Ishikawa (cell line): ENCODE measurements at regions not wholly inside any gene's neighbourhood (a gene's known extent, or its start where the extent isn't known, plus 50 kb on each side); places are given as distances from the start of the nearest gene placed in this dataset.

Source experiments
- CEBPB ChIP-seq: IDR thresholded peaks from 2 replicates; pipeline ENCODE4 v1.6.1; 2012
- CREB1 ChIP-seq: IDR thresholded peaks from 2 replicates; pipeline ENCODE4 v1.6.1; 2012; ENCODE audit warnings: low read depth
- EGR1 ChIP-seq: IDR thresholded peaks from 2 replicates; pipeline ENCODE4 v1.6.1; 2012
- EP300 ChIP-seq: IDR thresholded peaks from 2 replicates; pipeline ENCODE4 v1.6.1; 2012; ENCODE audit warnings: borderline replicate concordance
- FOXM1 ChIP-seq: IDR thresholded peaks from 2 replicates; pipeline ENCODE4 v1.6.1; 2012; ENCODE audit warnings: low read depth, borderline replicate concordance
- RAD21 ChIP-seq: IDR thresholded peaks from 2 replicates; pipeline ENCODE4 v1.6.1; 2012; ENCODE audit warnings: low read depth
- TAF1 ChIP-seq: IDR thresholded peaks from 2 replicates; pipeline ENCODE4 v1.6.1; 2012; ENCODE audit warnings: low read depth, mild to moderate bottlenecking
- TEAD4 ChIP-seq: IDR thresholded peaks from 2 replicates; pipeline ENCODE4 v1.6.1; 2012
- YY1 ChIP-seq: IDR thresholded peaks from 2 replicates; pipeline ENCODE4 v1.6.1; 2012; ENCODE audit warnings: low read depth
- ZBTB7A ChIP-seq: IDR thresholded peaks from 2 replicates; pipeline ENCODE4 v1.6.1; 2012; ENCODE audit warnings: low read depth
- TF ChIP-seq, protein P1 (sequence below): IDR thresholded peaks from 2 replicates; pipeline ENCODE4 v1.6.1; 2012
- TF ChIP-seq, protein P2 (sequence below): IDR thresholded peaks from 2 replicates; pipeline ENCODE4 v1.6.1; 2012; ENCODE audit warnings: low read depth, mild to moderate bottlenecking

DNA sequence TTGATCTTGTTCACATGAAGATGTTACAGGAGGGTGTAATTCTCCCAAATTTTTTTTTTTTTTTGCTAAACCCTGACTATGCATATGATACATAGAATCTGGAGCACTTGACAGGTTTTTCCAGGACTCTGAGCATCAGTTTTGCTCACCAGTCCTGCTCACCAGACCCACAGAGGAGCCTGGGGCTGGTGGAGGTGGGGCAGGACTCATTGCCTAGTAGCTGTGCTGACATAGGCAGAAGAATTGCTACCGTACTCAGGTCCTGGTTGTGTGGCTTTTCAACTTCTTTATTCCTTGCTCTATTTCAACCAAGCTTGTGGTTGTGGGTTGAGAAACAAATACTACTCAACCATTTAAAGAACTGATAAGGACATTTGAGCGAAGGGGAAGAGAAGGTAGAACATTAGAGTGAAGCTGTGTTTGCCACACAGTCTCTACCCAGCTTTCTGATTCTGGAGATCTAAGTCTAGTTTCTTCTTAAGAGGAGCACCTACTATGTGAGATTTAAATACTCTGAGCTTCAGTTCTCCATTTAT is 212.4 kb downstream of the UTP18 start:
- TF ChIP-seq FOXM1 (no peak), CEBPB (no peak), TEAD4 (no peak), RAD21 (no peak), TAF1 (no peak), ZBTB7A (no peak), EP300 (no peak), EGR1 (no peak), YY1 (no peak), CREB1 (no peak)
- TF ChIP-seq, protein P1, sequence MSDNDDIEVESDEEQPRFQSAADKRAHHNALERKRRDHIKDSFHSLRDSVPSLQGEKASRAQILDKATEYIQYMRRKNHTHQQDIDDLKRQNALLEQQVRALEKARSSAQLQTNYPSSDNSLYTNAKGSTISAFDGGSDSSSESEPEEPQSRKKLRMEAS = no peak
- TF ChIP-seq, protein P2, sequence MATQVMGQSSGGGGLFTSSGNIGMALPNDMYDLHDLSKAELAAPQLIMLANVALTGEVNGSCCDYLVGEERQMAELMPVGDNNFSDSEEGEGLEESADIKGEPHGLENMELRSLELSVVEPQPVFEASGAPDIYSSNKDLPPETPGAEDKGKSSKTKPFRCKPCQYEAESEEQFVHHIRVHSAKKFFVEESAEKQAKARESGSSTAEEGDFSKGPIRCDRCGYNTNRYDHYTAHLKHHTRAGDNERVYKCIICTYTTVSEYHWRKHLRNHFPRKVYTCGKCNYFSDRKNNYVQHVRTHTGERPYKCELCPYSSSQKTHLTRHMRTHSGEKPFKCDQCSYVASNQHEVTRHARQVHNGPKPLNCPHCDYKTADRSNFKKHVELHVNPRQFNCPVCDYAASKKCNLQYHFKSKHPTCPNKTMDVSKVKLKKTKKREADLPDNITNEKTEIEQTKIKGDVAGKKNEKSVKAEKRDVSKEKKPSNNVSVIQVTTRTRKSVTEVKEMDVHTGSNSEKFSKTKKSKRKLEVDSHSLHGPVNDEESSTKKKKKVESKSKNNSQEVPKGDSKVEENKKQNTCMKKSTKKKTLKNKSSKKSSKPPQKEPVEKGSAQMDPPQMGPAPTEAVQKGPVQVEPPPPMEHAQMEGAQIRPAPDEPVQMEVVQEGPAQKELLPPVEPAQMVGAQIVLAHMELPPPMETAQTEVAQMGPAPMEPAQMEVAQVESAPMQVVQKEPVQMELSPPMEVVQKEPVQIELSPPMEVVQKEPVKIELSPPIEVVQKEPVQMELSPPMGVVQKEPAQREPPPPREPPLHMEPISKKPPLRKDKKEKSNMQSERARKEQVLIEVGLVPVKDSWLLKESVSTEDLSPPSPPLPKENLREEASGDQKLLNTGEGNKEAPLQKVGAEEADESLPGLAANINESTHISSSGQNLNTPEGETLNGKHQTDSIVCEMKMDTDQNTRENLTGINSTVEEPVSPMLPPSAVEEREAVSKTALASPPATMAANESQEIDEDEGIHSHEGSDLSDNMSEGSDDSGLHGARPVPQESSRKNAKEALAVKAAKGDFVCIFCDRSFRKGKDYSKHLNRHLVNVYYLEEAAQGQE = no peak
